ENCODE measurements at regions not wholly inside any gene's neighbourhood (a gene's known extent, or its start where the extent isn't known, plus 50 kb on each side); places are given as distances from the start of the nearest gene placed in this dataset.

DNA sequence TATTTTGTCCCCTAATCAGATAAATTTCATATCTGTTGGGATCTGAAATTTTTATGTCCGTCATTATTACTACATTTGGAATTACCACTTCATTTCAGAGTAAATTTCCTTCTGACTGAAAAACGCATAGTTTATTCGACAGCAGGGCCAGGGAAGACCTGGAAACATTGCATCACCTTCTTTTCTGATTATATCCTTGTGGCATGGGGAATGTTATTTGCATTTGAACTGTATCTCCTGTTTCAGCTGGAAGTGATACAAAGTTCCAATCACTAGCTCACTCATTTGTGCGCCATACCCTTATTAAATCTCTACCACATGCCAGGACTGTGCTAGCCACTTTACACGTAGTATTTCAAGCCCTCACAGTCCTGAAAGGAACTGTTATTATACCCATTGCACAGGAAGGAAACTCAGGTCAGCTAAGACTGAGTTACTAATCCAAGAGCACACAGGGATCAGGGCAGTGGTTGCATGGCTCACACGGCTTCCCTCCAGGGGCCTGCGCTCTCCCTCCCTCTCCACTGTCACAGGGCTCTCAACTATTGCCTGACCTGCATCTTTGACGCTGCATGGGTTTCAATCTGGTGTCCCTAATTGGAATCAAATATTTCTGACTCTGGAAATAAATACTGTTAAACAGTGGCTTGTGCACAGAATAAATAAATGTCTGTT lies 84.4 kb upstream of the NANOS1 start:
- no peak for DNase-seq
- ATAC-seq (ENCODE audit: low read depth): no peak
- Mint-ChIP-seq H3K4me1 (peaks cover 3% of the 10 kb centered on the region), H3K27ac (no peak overlapping the region), H3K36me3 (no peaks in the 10 kb centered on the region), H3K9me3 (peaks cover 1% of the 10 kb centered on the region), H3K4me3 (no peak overlapping the region), H3K27me3 (peaks cover 19% of the 10 kb centered on the region)
- POLR2A ChIA-PET: no interaction called here

DNA sequence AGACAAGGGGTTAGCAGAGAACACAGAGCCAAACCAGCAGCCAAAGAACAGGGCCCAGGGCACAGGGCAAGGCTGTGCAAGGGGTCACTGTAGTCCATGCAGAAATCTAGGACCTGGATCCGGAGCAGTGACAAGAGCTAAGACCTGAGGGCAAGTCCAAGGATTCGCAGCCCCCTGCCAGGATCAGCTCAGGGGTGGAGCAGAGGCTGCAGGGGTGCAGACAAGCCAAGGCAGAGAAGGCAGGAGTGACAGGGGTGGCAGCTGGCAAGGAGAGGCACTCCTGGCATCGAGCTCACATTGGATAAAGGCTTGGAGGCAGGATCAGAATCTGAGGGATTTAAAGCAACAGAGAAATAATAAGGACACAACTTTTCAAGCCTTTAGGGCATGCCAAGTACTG lies 80.7 kb upstream of the NANOS1 start:
- Mint-ChIP-seq H3K36me3 (no peaks in the 10 kb centered on the region), H3K4me3 (no peak overlapping the region)
- no peak for DNase-seq

DNA sequence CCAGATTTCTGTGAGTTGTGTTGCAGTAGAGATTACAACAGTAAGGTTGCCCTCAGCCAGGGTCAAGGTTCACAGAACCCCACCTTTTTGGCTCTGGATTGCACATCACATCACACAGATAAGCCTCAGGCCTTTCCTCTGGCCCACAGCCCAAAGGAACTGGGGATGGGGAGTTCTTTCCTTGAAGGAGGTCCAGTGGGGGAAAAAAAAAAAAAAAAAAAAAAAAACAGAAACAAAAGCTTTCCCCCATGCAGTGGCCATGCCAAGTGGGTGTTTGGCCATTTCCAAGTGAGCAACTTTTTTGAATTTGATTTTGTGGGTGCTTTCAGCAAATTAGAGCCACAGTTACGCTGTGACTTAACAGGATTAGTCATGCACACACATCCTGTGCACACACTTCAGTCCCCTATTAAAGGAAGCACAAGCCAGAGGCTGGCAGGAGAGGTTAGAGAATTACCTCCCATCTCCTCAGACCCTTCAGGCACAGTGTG lies 79.3 kb upstream of the NANOS1 start:
- no peaks in the 10 kb centered on the region for H3K36me3 Mint-ChIP-seq
- no peaks in the 10 kb centered on the region for H3K9me3 Mint-ChIP-seq
- H3K27me3 Mint-ChIP-seq: peaks cover 21% of the 10 kb centered on the region
- peaks cover 5% of the 10 kb centered on the region for H3K4me1 Mint-ChIP-seq
- no peak overlapping the region for H3K27ac Mint-ChIP-seq
- no peak overlapping the region for H3K4me3 Mint-ChIP-seq
- POLR2A ChIA-PET: no interaction called here
- ATAC-seq (ENCODE audit: low read depth): peak; percentile 52
- no peak for DNase-seq

More for the DNA sequence above, 80.7 kb upstream of the NANOS1 start:
- Mint-ChIP-seq H3K4me1 (peaks cover 5% of the 10 kb centered on the region), H3K27me3 (peaks cover 15% of the 10 kb centered on the region), H3K9me3 (no peaks in the 10 kb centered on the region), H3K27ac (no peak overlapping the region)
- POLR2A ChIA-PET: no interaction called here
- ATAC-seq (ENCODE audit: low read depth): no peak

DNA sequence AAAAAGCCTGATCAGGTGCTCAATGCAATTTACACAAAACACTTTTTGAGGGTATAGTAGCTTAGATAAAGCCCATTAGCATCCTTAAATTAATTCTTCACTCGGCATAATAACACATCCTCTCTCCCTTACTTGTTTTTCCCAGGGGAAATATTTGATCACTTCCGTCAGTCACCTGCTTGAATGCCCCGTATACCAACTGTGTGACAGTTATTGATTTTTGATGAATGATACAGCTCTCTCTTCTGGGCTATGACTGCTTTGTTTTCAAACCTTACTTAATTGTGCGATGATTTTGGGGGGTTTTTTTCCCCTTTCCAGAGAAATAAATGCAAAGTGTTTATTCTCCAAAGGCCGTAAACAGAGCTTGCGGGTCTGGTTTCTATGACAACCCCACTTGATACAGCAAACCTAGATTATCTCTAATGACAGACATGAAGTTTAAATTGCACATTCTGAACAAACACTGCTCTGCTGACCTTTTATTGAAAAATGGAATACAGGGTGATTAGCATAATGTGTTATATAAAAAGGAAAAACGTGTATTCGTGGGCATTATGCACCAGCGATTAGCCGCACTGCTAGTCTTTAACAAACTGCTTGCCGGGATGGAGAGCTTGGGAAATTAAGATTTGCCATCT lies 78.4 kb upstream of the NANOS1 start:
- Mint-ChIP-seq H3K4me3 (no peak overlapping the region), H3K36me3 (no peaks in the 10 kb centered on the region), H3K27ac (no peak overlapping the region), H3K27me3 (peaks cover 19% of the 10 kb centered on the region), H3K9me3 (no peaks in the 10 kb centered on the region), H3K4me1 (peaks cover 5% of the 10 kb centered on the region)
- ATAC-seq (ENCODE audit: low read depth) (no peak), DNase-seq (no peak)
- POLR2A ChIA-PET: no interaction called here

DNA sequence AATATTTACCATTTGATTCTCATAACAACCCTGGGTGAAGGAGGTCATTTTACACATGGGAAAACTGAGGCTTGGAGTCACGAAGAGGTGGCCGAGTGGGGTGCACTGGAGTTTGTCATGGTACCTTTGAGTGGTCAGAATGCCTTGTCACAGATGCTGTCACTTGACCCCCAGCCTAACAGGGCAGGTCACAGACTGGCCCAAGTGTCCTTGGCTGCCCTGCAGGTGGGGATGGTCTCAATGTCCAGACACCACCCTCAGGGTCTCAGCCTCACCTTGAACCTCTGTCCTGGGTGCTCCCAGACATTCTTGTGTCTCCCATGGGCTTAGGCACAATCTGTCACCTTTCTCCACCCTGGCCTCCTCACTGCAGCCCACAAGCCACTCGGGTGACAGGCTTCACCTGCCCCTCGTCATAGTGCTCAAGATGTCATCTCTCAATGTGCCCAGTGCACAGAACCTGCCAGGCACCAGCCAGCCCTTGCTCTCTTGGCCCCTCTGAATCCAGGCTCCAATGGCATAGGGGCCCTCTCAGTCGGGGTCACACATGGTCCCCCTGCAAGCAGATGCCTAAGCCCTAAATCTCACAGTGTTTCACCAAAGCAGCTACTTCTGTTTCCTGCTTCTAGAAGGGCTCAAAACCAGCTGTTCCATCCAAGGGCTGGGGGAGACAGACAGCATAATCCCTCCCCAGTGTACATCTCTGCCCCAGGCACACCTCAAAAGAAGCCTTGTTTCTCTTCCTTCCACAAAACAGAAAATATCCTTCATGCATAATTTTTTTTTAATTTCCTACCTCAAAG lies 76.8 kb upstream of the NANOS1 start:
- POLR2A ChIA-PET: no interaction called here
- no peaks in the 10 kb centered on the region for H3K36me3 Mint-ChIP-seq
- H3K4me1 Mint-ChIP-seq: peaks cover 5% of the 10 kb centered on the region
- ATAC-seq (ENCODE audit: low read depth) (no peak), DNase-seq (no peak)
- no peak overlapping the region for H3K4me3 Mint-ChIP-seq
- no peaks in the 10 kb centered on the region for H3K9me3 Mint-ChIP-seq
- H3K27me3 Mint-ChIP-seq: peaks cover 16% of the 10 kb centered on the region
- H3K27ac Mint-ChIP-seq: peak overlapping the region; percentile 5

DNA sequence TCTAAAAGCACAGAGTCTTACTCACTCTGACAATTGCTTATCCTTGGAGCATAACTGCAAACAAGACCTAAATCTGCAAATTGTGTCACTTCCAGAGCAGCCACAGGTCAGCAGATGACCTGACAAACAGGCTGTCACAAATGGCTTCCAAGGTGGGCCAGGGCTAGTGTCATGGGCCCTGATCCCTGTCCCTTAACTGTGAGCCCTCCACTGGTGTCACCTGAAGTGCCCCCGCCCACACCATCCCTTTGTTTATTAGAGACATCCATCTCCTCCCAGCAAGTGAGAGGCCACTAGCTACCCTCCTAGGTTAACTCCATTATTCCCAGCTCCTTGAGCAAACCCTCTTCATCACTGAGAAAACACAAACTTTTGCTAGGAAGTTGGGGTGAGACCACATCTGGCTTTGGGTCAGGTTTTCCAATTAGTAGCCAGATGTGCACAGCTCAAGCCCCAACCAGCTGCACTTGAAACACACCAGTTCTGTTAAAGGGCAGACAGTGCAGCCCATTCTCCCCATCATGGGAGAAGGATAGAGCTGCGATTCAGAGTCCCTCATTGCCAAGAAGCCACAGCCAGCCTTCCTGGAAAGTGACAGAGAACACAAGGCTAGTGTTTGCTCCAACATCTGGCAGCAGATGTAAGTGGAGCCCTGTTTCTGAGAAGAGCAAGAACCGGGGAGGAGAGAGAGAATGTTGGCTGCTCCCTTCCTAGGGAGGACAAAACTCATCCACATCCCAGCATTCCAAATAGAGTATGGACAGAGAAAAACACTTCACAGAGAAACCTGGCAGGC lies 75.7 kb upstream of the NANOS1 start:
- no peaks in the 10 kb centered on the region for H3K36me3 Mint-ChIP-seq
- no peak overlapping the region for H3K27ac Mint-ChIP-seq
- no peak for ATAC-seq (ENCODE audit: low read depth)
- H3K9me3 Mint-ChIP-seq: no peaks in the 10 kb centered on the region
- H3K27me3 Mint-ChIP-seq: peaks cover 12% of the 10 kb centered on the region
- POLR2A ChIA-PET: no interaction called here
- no peak for DNase-seq
- H3K4me1 Mint-ChIP-seq: peaks cover 5% of the 10 kb centered on the region
- H3K4me3 Mint-ChIP-seq: no peak overlapping the region

DNA sequence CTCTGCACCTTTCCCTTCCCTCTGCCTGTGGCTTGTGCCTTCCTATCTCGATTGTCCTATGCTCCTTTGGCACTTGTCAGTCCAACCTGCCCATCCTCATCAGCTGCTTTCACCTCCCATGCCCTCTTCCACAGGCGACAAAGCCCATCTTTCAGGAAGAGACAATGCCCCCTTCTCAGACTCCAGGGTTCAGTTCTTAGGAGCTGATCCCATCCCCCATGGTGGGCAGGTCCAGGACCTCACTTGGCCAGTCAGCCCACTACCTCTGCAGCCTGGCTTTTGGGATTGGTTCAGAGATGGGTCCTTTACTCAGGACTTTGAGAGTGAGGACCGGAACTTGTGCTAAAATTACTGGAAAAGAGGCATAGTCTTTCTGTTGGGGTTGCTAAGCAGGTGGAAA lies 74.0 kb upstream of the NANOS1 start:
- peaks cover 12% of the 10 kb centered on the region for H3K27me3 Mint-ChIP-seq
- H3K36me3 Mint-ChIP-seq: no peaks in the 10 kb centered on the region
- H3K27ac Mint-ChIP-seq: no peak overlapping the region
- POLR2A ChIA-PET: no interaction called here
- no peak for ATAC-seq (ENCODE audit: low read depth)
- no peak overlapping the region for H3K4me3 Mint-ChIP-seq
- peaks cover 1% of the 10 kb centered on the region for H3K4me1 Mint-ChIP-seq
- H3K9me3 Mint-ChIP-seq: no peaks in the 10 kb centered on the region
- no peak for DNase-seq

DNA sequence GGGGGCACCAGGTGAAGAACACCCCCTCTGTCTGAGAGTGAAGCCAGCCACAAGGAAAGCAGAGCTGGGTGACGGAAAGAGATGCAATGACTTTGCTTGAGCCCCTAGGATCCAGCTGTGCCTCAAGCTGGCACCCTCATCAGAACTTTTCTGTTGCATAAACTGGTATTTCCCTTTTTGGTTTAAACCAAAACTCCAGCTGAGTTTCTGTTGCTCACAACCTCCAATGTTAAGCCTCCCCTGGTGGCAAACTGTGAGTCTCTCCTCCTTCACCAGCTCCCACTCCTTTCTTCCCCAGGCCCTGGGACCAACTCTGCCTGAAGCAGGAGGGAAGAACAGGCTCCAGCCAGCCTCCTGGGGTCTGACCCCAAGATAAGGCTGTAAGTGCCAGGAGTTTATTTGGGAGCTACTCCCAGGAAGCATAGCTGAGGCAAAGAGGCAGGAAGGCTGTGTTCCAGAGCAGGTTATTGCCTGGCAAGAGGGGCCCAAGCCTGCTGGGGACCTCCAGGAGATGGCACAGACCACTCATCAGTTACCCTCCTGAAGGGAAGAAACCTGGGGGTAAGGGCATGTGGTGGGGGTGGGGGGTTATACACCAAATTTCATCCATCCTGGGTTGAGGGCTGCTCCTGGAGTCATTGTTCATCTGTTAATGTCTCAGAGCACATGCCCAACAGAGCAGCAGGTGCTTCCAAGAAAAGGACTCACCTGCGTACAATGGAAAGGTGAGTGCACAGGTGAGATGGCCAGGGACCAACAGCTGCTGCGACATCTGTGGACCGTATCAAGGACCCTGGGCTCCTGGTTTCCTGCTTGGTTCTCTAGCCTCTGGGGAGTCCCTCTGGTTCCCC lies 73.3 kb upstream of the NANOS1 start:
- Mint-ChIP-seq H3K36me3 (no peaks in the 10 kb centered on the region), H3K9me3 (no peaks in the 10 kb centered on the region), H3K4me1 (peaks cover 1% of the 10 kb centered on the region), H3K27ac (no peak overlapping the region), H3K27me3 (peaks cover 12% of the 10 kb centered on the region), H3K4me3 (no peak overlapping the region)
- DNase-seq: no peak
- ATAC-seq (ENCODE audit: low read depth): no peak
- POLR2A ChIA-PET: no interaction called here

DNA sequence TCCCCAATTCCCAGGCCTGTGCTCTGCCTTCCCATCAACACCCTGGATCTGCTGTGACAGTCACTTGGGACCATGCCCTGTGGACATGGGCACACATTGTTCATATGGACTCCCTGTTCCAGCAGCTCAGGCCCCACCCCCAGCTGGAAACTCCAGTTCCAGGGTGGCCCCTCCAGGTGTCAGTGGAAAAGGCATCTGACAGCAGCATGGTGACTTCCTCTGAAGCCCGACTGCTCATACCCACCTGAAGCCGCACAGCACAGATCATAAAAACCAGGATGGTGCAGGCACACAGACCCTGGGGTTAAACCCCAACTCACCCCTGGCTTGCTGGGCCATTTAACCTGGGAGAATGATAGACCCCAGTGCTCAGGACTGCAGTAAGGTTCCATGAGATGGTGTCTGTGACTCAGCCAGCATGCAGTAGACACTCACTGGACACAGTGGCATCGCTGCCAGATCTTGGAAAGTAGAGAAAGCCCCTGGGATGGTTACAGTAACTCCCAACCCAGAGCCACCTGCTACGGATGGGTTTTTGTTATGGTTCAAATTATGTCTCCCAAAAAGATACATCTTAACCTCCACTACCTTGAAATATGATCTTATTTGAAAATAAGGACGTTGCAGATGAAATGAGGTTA lies 72.6 kb upstream of the NANOS1 start:
- Mint-ChIP-seq H3K4me1 (peaks cover 1% of the 10 kb centered on the region), H3K27me3 (peaks cover 15% of the 10 kb centered on the region), H3K36me3 (peaks cover 1% of the 10 kb centered on the region), H3K4me3 (no peak overlapping the region), H3K9me3 (no peaks in the 10 kb centered on the region), H3K27ac (no peak overlapping the region)
- POLR2A ChIA-PET: no interaction called here
- DNase-seq (no peak), ATAC-seq (ENCODE audit: low read depth) (no peak)

DNA sequence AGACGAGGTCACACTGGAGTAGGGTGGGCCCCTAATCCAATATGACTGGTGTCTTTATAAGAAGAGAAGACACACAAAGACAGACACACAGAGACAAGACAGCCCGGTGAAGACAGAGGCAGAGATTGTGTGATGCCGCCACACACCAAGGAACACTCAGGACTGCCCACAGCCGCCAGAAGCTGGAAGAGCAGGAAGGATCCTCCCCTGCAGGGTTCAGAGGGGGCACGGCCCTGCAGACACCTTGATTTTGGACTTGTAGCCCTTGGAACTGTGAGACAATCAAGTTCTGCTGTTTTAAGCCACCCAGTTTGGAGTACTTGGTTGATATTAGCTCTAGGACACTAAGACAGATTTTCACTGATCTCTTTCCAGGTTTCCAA lies 72.1 kb upstream of the NANOS1 start:
- DNase-seq (no peak), ATAC-seq (ENCODE audit: low read depth) (no peak)
- Mint-ChIP-seq H3K27me3 (peaks cover 15% of the 10 kb centered on the region), H3K4me3 (no peak overlapping the region), H3K36me3 (peaks cover 2% of the 10 kb centered on the region), H3K27ac (no peak overlapping the region), H3K4me1 (peaks cover 1% of the 10 kb centered on the region), H3K9me3 (no peaks in the 10 kb centered on the region)
- POLR2A ChIA-PET: no interaction called here

DNA sequence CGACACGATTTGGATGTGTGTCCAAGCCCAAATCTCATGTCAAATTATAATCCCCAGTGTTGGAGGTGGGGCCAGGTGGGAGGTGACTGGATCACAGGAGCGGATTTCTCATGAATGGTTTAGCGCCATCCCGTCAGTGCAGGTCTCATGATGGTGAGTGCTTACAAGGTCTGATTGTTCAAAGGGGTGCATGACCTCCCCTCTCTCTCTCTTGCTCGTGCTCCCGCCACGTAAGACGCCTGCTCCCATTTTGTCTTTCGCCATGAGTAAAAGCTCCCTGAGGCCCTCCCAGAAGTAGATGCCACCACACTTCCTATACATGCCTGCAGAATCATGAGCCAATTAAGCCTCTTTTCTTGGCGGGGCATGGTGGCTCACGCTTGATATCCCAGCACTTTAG lies 71.5 kb upstream of the NANOS1 start:
- POLR2A ChIA-PET: no interaction called here
- peaks cover 1% of the 10 kb centered on the region for H3K4me1 Mint-ChIP-seq
- peaks cover 11% of the 10 kb centered on the region for H3K27me3 Mint-ChIP-seq
- H3K27ac Mint-ChIP-seq: no peak overlapping the region
- DNase-seq (no peak), ATAC-seq (ENCODE audit: low read depth) (no peak)
- no peak overlapping the region for H3K4me3 Mint-ChIP-seq
- H3K9me3 Mint-ChIP-seq: no peaks in the 10 kb centered on the region
- H3K36me3 Mint-ChIP-seq: peaks cover 2% of the 10 kb centered on the region

DNA sequence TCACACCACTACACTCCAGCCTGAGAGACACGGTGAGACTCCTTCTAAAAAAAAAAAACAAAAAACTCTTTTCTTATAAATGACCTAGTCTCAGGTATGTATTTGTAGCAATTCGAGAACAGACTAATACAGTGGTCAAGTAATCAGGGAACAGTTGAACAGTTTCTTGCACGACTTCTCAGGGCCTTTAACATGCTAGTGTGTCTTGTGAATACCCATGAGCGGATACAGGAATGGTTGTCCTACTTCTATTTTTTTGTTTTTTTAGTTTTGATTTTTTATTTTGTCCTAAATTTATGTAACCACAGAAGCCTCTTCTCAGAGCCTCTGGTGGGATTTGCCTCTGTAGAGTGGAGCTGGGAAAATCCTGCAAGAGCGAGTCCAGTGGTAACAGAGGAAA lies 71.0 kb upstream of the NANOS1 start:
- POLR2A ChIA-PET: no interaction called here
- Mint-ChIP-seq H3K9me3 (no peaks in the 10 kb centered on the region), H3K4me1 (peaks cover 1% of the 10 kb centered on the region), H3K4me3 (no peak overlapping the region), H3K27ac (no peak overlapping the region), H3K27me3 (peaks cover 11% of the 10 kb centered on the region), H3K36me3 (peaks cover 2% of the 10 kb centered on the region)
- DNase-seq (no peak), ATAC-seq (ENCODE audit: low read depth) (no peak)
